HEK293 (cell line): ENCODE measurements at regions not wholly inside any gene's neighbourhood (a gene's known extent, or its start where the extent isn't known, plus 50 kb on each side); places are given as distances from the start of the nearest gene placed in this dataset.

Experiments used
- ZBTB7A ChIP-seq: fragments of 450-650 bp; formaldehyde crosslinking; IDR thresholded peaks from 2 replicates; pipeline ENCODE4 v1.5.1; 2016; ENCODE audit warnings: low read depth, missing biosample characterization, missing genetic modification characterization
- TF ChIP-seq, protein P1 (sequence below): fragments of 450-650 bp; formaldehyde crosslinking; IDR thresholded peaks from 2 replicates; pipeline ENCODE4 v1.5.1; 2016; ENCODE audit warnings: missing biosample characterization, missing genetic modification characterization, borderline replicate concordance
- TF ChIP-seq, protein P2 (sequence below): fragments of 450-650 bp; formaldehyde crosslinking; IDR thresholded peaks from 2 replicates; pipeline ENCODE4 v1.5.1; 2016; ENCODE audit warnings: missing biosample characterization, missing genetic modification characterization

DNA sequence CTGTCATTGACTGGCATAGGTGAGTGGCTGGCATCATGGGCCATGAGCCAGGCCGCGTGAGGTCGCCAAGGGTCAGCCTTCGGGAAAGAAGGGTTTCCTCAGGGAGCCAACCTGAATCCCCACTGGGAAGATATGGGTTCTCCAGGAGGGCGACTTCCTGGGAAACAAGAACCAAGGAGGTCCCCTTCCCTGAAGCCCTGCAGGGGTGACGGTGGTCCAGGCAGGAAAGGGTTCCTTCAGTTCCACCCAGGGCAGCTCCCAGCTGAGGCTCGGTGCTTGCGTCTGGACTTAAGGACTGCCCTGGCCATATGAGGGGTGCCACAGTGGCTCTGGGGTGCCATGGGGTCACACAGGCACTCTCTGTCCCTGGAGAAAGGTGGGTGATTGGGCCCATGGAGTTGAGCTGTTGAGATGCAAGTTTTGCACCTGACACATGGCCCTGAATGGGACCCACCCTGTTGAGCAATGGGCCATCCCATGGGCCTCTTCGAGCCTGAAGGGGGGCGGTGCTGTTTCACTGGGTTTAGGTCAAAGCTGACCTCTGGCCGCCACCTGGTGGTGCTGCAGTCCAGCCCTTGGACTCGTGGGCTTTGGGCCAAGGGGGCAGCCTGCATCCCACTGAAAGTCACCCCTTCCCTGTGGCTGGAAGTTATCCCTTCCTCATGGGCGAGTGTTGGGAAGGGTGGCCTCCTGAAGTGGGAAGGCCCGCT, 228.1 kb downstream of the SNRPN start:
- TF ChIP-seq, protein P1, sequence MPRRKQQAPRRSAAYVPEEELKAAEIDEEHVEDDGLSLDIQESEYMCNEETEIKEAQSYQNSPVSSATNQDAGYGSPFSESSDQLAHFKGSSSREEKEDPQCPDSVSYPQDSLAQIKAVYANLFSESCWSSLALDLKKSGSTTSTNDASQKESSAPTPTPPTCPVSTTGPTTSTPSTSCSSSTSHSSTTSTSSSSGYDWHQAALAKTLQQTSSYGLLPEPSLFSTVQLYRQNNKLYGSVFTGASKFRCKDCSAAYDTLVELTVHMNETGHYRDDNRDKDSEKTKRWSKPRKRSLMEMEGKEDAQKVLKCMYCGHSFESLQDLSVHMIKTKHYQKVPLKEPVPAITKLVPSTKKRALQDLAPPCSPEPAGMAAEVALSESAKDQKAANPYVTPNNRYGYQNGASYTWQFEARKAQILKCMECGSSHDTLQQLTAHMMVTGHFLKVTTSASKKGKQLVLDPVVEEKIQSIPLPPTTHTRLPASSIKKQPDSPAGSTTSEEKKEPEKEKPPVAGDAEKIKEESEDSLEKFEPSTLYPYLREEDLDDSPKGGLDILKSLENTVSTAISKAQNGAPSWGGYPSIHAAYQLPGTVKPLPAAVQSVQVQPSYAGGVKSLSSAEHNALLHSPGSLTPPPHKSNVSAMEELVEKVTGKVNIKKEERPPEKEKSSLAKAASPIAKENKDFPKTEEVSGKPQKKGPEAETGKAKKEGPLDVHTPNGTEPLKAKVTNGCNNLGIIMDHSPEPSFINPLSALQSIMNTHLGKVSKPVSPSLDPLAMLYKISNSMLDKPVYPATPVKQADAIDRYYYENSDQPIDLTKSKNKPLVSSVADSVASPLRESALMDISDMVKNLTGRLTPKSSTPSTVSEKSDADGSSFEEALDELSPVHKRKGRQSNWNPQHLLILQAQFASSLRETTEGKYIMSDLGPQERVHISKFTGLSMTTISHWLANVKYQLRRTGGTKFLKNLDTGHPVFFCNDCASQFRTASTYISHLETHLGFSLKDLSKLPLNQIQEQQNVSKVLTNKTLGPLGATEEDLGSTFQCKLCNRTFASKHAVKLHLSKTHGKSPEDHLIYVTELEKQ (tag by site-specific recombination), result no peak
- TF ChIP-seq, protein P2, sequence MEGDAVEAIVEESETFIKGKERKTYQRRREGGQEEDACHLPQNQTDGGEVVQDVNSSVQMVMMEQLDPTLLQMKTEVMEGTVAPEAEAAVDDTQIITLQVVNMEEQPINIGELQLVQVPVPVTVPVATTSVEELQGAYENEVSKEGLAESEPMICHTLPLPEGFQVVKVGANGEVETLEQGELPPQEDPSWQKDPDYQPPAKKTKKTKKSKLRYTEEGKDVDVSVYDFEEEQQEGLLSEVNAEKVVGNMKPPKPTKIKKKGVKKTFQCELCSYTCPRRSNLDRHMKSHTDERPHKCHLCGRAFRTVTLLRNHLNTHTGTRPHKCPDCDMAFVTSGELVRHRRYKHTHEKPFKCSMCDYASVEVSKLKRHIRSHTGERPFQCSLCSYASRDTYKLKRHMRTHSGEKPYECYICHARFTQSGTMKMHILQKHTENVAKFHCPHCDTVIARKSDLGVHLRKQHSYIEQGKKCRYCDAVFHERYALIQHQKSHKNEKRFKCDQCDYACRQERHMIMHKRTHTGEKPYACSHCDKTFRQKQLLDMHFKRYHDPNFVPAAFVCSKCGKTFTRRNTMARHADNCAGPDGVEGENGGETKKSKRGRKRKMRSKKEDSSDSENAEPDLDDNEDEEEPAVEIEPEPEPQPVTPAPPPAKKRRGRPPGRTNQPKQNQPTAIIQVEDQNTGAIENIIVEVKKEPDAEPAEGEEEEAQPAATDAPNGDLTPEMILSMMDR (tag by site-specific recombination), result no peak
- no peak for TF ChIP-seq ZBTB7A (tag by site-specific recombination)
